Effector memory CD4-positive, alpha-beta T cell (primary cell): ENCODE measurements at regions not wholly inside any gene's neighbourhood (a gene's known extent, or its start where the extent isn't known, plus 50 kb on each side); places are given as distances from the start of the nearest gene placed in this dataset.

Experiments
- DNase-seq, 3 donors: peaks; one replicate each; pipeline ENCODE4 v3.0.0-alpha.2; 2020
- H3K27ac ChIP-seq: 2 replicates; pipeline ENCODE4 v1.7.0; 2013; ENCODE audit warnings: mild to moderate bottlenecking, low read length, moderate library complexity; ENCODE audit not compliant: insufficient read depth, poor library complexity, severe bottlenecking
- H3K27me3 ChIP-seq: replicated peaks from 2 replicates; pipeline ENCODE4 v1.7.0; 2013; ENCODE audit warnings: mild to moderate bottlenecking, low read length; ENCODE audit not compliant: insufficient read depth, control insufficient read depth, poor library complexity, severe bottlenecking
- H3K36me3 ChIP-seq: 2 replicates; pipeline ENCODE4 v1.7.0; 2013; ENCODE audit warnings: mild to moderate bottlenecking, low read length, moderate library complexity; ENCODE audit not compliant: control insufficient read depth, insufficient read depth
- H3K4me1 ChIP-seq: 2 replicates; pipeline ENCODE4 v1.7.0; 2013; ENCODE audit warnings: low read length, mild to moderate bottlenecking; ENCODE audit not compliant: control insufficient read depth, insufficient read depth, poor library complexity, severe bottlenecking
- H3K4me3 ChIP-seq: 2 replicates; pipeline ENCODE4 v1.7.0; 2013; ENCODE audit warnings: low read length, low read depth, mild to moderate bottlenecking; ENCODE audit not compliant: insufficient read depth, poor library complexity, severe bottlenecking
- H3K9me3 ChIP-seq: 2 replicates; pipeline ENCODE4 v1.7.0; 2013; ENCODE audit warnings: mild to moderate bottlenecking, low read length, moderate library complexity; ENCODE audit not compliant: control insufficient read depth

DNA sequence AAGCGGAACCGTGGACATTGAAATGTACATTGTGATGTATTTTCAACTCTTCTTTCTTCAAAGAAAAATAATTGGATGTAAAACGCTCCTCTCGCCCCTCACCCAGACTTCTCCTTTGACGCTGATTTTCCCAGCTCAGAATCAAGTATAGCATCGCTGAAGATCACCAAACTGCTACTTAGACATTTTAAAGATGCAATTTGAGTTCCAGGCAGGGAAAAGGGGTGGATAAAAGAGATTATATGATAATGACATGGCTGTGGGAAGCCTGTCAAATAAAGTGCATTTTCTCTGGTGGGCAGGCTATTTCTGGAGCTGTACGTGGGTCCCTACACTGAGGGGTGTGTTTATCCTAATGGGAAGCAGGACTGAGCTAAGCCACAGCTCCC lies 240.4 kb downstream of the CDC5L start:
- Histone ChIP-seq H3K27ac (no peak overlapping the region), H3K4me3 (no peak overlapping the region), H3K4me1 (no peaks in the 10 kb centered on the region), H3K36me3 (no peaks in the 10 kb centered on the region), H3K9me3 (no peaks in the 10 kb centered on the region), H3K27me3 (no peaks in the 10 kb centered on the region)
- DNase-seq, result no peak

DNA sequence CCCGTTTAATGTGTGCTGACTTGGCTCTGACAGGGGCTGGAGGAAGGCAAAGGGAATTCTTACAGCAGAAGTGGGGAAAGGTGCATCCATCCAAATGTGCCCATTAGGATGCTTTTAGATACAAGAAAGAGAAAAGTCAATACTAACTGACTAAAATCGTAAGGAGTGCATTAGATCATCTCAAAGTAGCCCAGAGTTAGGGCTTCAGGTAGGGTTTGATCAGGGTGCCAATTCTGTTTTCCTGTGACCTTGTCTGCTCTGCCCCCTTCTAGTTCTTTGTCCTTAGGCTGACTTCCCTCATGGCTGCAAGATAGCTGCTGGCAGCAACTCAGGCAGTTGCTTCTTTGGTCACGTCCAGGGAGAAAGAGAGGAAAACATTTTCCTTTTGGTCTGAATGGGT lies 240.8 kb downstream of the CDC5L start:
- Histone ChIP-seq H3K36me3 (no peaks in the 10 kb centered on the region), H3K27me3 (no peaks in the 10 kb centered on the region), H3K27ac (no peak overlapping the region), H3K9me3 (no peaks in the 10 kb centered on the region), H3K4me3 (no peak overlapping the region), H3K4me1 (no peaks in the 10 kb centered on the region)
- no peak for DNase-seq

DNA sequence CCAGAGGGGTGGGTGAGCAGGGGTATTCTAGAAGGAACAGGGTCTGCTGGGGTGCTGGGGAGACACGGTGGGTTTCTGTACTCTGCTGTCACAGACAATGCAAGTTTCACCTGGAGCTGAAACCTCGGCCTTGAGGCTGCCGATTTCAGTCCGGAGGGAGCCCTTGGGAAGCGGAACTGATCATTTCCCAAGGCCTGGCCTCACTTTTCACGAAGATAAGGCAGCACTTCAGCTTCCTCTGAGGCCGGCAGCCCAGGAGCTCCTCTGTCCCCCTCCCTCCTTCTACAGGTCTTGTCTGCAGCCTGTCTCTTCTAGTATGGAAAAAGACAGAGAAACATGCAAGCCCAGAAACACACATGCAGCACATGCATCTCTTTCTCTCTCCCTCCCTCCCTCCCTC lies 242.1 kb downstream of the CDC5L start:
- Histone ChIP-seq H3K4me3 (no peak overlapping the region), H3K36me3 (no peaks in the 10 kb centered on the region), H3K27ac (no peak overlapping the region), H3K4me1 (no peaks in the 10 kb centered on the region), H3K9me3 (no peaks in the 10 kb centered on the region), H3K27me3 (no peaks in the 10 kb centered on the region)
- no peak for DNase-seq

DNA sequence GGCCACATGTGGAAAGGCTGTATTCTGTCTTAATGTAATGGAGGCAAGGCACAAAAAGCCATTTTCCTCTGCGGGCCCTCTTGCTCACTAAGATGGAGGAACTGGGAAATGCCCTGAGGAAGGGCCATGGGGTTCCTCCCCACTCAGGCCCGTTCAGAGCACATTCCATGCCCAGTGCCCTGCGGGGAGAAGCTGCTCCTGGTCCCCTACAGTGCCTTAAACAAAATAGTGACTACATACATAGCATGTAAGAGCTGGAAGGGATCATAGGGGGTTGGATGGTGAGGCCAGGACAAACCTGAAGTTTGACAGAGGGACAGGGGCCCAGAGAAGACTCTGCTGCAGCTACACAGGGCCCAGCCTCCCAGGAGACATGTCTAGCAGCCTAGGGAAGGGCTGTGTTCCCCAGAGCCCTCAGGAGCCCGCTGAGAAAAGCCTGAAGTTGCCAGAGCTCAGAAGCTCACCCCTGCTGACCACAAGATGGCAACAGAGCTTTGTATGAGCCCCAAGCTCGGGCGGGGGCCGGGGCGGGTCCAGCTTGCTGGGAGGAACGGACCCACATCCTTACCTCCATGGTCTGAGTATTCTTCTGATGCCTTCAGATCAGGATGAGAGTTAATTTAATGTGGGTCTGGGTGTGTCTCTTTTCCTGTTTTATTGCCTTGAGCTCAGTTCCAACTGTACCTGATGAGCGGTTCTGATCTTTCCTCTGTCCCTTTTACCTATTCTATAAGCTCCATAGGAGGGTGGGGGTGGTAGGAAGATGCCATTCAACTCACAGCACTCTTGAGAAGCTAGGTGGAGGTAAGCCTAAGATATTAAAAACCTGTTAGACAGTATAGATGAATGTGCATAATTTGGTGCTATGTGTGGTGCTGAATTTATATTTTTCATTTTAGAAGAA lies 242.9 kb downstream of the CDC5L start:
- no peaks in the 10 kb centered on the region for H3K36me3 ChIP-seq

DNA sequence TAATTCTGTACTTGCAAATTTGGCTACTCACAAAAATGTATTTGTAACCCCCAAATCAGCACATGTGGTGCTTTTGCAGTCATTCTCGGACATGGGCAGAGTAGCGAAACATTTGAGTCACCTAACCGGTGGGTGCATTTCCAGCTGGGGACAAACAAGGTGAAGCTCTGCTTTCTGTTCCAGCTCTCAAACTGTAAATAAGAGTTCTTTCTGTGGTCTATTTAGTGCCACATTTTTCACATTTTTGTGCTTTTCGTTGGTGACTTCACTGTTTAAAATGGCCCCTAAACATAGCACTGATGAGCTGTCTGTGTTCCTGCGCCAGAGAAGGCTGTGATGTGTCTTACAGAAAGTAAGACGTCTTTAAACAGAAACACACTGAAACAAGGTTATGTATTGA lies 244.5 kb downstream of the CDC5L start:
- Histone ChIP-seq H3K9me3 (no peaks in the 10 kb centered on the region), H3K27ac (no peak overlapping the region), H3K27me3 (no peaks in the 10 kb centered on the region), H3K4me3 (no peak overlapping the region), H3K4me1 (no peaks in the 10 kb centered on the region), H3K36me3 (no peaks in the 10 kb centered on the region)
- no peak for DNase-seq

More for the DNA sequence above, 242.9 kb downstream of the CDC5L start:
- H3K9me3 ChIP-seq, result no peaks in the 10 kb centered on the region
- no peak overlapping the region for H3K4me3 ChIP-seq
- DNase-seq, result no peak
- no peak overlapping the region for H3K27ac ChIP-seq
- no peaks in the 10 kb centered on the region for H3K4me1 ChIP-seq
- no peaks in the 10 kb centered on the region for H3K27me3 ChIP-seq

DNA sequence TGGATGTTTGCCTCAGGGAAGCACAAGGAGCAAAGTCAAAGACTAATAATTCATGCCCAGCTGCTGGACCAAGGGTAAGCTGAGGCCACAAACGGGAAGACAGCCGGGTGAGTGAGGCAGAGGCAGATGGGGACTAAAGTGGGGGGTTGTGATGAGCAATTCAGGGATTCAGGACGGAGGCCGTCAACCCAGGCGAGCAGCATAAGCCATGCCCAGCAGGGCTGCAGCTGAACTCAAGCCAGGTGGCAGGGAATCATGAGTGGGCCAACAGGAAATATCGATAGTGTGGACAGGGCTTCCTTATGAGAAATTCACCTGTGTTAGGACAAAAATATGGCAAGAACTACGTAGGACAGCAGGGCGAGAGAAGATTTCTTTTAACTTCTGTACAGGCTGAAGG lies 246.8 kb downstream of the CDC5L start:
- DNase-seq, result no peak
- Histone ChIP-seq H3K9me3 (no peaks in the 10 kb centered on the region), H3K27me3 (no peaks in the 10 kb centered on the region), H3K4me1 (no peaks in the 10 kb centered on the region), H3K27ac (no peak overlapping the region), H3K36me3 (no peaks in the 10 kb centered on the region), H3K4me3 (no peak overlapping the region)

DNA sequence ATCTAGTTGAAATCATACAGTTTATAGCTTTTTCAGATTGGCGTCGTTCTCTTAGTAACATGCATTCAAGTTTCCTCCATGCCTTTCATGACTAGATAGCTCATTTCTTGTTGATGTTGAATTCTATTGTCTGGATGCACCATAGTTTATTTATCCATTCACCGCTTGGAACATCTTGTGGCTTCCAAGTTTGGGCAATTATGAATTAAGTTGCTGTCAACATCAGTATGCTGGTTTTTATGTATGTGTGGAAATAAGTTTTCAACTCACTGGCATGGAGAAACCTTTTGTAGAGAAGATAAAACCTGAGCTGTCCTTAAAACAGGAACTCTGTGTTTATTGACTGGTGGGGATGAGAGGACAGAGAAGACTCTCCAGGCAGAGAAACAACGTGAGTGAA lies 248.0 kb downstream of the CDC5L start:
- DNase-seq, result no peak
- H3K36me3 ChIP-seq, result no peaks in the 10 kb centered on the region
- H3K4me1 ChIP-seq, result no peaks in the 10 kb centered on the region
- H3K27me3 ChIP-seq, result no peaks in the 10 kb centered on the region
- H3K9me3 ChIP-seq, result no peaks in the 10 kb centered on the region
- H3K27ac ChIP-seq, result no peak overlapping the region
- H3K4me3 ChIP-seq, result no peak overlapping the region

DNA sequence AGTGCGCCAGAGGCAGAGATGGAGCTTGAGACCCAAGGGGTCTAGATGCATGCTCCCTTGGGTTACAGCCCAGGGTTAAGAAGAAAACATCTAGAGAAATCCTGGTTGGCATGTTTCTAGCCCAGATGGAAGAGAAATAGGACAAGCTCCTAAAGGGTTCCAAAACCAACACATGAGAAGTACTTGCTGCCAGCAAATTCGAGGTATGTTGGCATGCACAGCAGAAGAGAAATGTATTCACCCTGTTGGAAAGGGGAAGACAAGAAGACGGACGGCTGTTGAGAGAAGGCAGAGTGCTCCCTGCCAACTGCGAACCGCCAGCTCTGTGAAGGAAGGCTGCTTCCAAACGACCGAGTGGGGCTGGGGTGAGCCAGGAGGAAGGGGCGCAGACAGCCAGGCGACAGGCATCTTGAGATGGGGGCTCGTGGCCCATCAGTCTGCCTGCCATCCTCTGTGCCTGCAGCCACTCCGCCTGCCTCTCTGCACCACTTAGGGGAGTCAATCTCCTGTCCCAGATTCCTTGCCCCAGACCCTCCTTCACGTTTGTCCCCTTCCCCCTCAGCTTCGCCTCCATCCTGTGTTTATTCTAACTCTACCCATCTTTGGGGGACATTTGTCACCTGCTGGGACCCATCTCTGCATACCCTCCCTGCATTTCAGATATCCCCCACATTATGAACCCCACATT lies 249.2 kb downstream of the CDC5L start:
- no peak for DNase-seq
- Histone ChIP-seq H3K27me3 (no peaks in the 10 kb centered on the region), H3K9me3 (no peaks in the 10 kb centered on the region), H3K36me3 (no peaks in the 10 kb centered on the region), H3K4me3 (no peak overlapping the region), H3K27ac (no peak overlapping the region), H3K4me1 (no peaks in the 10 kb centered on the region)

DNA sequence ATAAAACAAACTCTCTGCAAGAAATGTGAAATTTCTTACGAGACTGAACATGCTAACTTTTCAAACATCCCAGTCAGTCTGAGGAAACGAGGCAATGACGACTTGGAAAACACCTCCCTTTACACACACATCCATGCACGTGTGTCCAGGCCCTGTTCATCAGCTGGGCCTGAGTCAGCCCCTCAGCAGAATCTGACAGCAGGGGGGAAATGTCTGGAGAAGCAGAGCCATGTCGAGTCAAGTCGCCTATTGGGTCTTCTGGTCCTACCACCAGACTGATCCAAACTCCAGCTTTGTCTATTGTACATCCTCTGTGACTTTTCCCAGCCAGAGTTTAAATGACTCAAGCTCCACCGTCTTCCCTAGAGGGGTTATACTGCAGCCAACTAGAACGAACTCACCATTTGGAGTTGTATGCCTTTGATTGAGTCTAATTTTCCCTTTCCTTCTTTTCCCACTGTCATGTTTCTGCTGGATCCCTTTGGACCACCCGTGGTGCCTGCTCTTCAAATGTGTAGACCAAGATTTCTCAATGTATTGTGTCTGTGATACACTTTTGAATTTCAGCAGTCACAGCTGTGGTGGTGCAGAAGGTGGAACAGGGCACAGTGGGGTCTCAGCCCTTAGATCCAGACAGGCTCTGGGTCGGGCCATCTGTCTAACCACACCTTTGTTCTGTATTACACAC lies 254.0 kb downstream of the CDC5L start:
- Histone ChIP-seq H3K9me3 (no peaks in the 10 kb centered on the region), H3K4me3 (no peak overlapping the region), H3K36me3 (no peaks in the 10 kb centered on the region), H3K27ac (no peak overlapping the region), H3K4me1 (no peaks in the 10 kb centered on the region), H3K27me3 (no peaks in the 10 kb centered on the region)
- no peak for DNase-seq

DNA sequence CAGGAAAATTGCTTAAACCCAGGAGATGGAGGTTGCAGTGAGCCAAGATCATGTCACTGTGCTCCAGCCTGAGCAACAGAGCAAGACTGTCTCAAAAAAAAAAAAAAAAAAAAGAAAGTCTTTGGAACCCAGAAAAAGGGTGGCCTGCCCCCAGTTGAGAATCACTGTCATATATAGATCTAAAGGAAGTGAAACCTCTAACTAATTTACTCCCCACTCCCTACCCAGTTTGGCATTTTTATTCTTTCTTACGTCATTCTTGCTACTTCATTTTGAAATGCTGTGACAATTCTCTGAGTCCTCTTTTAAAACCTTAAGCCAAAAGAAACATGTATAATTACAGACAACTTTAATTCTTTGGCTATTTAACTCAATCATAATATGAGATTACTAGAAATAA lies 254.8 kb downstream of the CDC5L start:
- no peaks in the 10 kb centered on the region for H3K36me3 ChIP-seq
- no peaks in the 10 kb centered on the region for H3K9me3 ChIP-seq
- no peaks in the 10 kb centered on the region for H3K4me1 ChIP-seq
- no peaks in the 10 kb centered on the region for H3K27me3 ChIP-seq
- H3K27ac ChIP-seq, result no peak overlapping the region
- H3K4me3 ChIP-seq, result no peak overlapping the region
- DNase-seq, result no peak
